ENCODE measurements at regions not wholly inside any gene's neighbourhood (a gene's known extent, or its start where the extent isn't known, plus 50 kb on each side); places are given as distances from the start of the nearest gene placed in this dataset.

DNA sequence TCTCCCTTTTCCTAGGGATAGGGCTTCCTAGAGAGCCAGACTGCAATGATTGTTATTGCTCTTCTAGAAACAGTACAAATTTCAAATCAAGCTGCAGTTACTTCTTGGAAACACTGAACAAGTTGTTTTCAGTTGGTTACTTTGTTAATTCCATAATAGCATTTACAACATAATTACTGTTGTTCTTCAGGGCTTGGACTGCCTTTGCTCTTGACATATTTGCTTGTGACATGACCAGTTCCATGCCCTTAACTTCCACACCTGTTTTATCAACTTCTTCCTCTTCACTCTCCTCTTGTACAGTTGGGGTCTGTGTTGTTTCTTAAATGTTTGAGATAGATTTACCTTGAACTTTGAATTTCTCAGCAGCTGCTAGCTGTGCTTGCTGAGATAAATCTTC lies 104.4 kb downstream of the SEC23IP start:
- no peaks in the 10 kb centered on the region for H3K36me3 ChIP-seq (ENCODE audit: insufficient read depth, low read length)
- H3K9me3 ChIP-seq (ENCODE audit: control insufficient read depth, insufficient read depth, low read length) = no peaks in the 10 kb centered on the region
- H3K9ac ChIP-seq (ENCODE audit: low read depth, low read length) = no peak overlapping the region
- H3K4me1 ChIP-seq (ENCODE audit: insufficient read depth, low read length) = no peaks in the 10 kb centered on the region

DNA sequence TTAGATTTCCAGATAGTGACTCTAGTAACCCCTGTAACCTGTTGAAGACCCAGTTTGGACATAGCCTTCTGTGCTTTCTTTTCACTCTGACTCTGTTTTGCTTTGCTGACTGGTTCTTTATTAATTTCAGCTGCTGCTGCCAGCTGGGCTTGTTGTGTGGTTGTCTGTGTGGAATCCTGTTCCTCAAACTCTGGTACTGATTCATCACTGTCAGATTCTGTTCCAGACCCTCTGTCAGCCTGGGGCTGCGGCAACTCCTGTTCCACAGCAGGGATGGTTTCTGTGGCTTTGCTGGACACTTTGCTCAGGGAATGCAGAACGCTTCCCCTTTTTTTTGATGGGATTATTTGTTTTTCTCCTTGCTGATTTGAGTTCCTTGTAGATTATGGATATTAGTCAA lies 104.9 kb downstream of the SEC23IP start:
- Histone ChIP-seq H3K4me1 (ENCODE audit: insufficient read depth, low read length) (no peaks in the 10 kb centered on the region), H3K9ac (ENCODE audit: low read depth, low read length) (no peak overlapping the region), H3K9me3 (ENCODE audit: control insufficient read depth, insufficient read depth, low read length) (no peaks in the 10 kb centered on the region), H3K36me3 (ENCODE audit: insufficient read depth, low read length) (no peaks in the 10 kb centered on the region)

DNA sequence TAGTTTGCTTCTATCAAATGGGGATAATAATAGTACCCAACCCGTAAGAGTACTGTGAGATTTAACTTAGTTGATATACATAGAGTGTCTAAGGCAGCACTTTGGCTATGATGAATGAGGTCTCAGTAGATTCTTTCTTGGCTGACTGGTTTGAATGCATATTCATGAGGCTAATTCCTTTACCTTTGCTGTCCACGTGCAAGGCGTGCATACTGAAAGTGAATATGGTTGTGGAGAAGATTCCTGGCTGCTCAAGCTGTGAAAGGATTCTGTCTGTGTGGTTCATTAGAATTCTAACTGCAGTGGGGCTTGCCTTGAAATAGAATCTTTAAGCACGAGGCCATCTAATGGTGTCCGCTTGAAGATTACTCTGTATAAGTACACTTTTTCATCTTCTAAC lies 110.3 kb downstream of the SEC23IP start:
- Histone ChIP-seq H3K36me3 (ENCODE audit: insufficient read depth, low read length) (no peaks in the 10 kb centered on the region), H3K4me1 (ENCODE audit: insufficient read depth, low read length) (no peaks in the 10 kb centered on the region), H3K9ac (ENCODE audit: low read depth, low read length) (no peak overlapping the region), H3K9me3 (ENCODE audit: control insufficient read depth, insufficient read depth, low read length) (no peaks in the 10 kb centered on the region)

DNA sequence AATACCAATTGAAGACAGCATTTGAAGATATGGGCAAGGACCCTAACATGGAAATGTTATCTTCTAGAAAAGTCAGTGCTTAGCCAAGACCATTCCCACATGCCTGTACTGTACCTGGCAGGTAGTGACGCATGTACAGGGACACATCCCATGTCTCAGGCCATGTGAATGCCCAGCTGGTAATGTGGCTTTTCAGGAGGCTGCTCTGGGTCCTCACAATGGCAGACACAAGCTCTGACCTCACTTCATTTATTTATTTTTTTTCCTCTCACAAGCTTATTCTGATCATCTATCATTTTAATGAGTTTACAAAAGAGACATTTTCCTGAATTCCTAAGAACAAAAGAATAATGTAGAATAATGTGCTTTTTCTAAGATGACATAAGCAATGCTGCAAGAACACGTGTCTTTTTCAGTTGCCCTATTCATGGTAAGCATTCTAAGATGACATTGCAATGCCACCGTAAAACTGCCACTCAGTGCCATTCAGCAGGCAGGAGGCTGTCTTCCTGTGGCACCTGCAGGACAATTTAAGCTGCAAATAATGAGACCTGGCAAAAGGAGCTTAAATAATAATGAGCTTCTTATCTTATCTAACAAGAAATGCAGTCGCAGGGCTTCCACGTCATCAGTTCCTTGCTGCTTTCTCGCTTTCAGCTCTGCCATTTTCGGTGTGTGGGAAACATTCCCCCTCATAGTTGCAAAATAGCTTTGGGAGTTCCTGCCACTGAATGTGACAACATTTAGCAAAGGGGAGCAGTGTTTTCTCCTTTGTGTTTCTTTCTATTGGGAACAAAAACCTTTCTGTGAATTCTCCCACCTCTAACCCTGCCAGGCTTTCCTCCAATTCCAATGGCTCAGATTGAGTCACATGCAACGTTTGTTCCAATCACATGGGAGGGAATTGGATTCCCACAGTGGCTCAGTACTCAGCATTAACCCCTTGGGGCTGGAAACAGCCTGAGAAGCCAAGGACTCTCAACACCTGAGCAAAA lies 113.0 kb downstream of the SEC23IP start:
- Histone ChIP-seq H3K9me3 (ENCODE audit: control insufficient read depth, insufficient read depth, low read length) (no peaks in the 10 kb centered on the region), H3K9ac (ENCODE audit: low read depth, low read length) (no peak overlapping the region), H3K4me1 (ENCODE audit: insufficient read depth, low read length) (no peaks in the 10 kb centered on the region), H3K36me3 (ENCODE audit: insufficient read depth, low read length) (no peaks in the 10 kb centered on the region)

GRCh38 chr10:120007261-120007660 lies 114.7 kb downstream of the SEC23IP start:
- Histone ChIP-seq H3K36me3 (ENCODE audit: insufficient read depth, low read length) (no peaks in the 10 kb centered on the region), H3K4me1 (ENCODE audit: insufficient read depth, low read length) (no peaks in the 10 kb centered on the region), H3K9me3 (ENCODE audit: control insufficient read depth, insufficient read depth, low read length) (no peaks in the 10 kb centered on the region), H3K9ac (ENCODE audit: low read depth, low read length) (no peak overlapping the region)

DNA sequence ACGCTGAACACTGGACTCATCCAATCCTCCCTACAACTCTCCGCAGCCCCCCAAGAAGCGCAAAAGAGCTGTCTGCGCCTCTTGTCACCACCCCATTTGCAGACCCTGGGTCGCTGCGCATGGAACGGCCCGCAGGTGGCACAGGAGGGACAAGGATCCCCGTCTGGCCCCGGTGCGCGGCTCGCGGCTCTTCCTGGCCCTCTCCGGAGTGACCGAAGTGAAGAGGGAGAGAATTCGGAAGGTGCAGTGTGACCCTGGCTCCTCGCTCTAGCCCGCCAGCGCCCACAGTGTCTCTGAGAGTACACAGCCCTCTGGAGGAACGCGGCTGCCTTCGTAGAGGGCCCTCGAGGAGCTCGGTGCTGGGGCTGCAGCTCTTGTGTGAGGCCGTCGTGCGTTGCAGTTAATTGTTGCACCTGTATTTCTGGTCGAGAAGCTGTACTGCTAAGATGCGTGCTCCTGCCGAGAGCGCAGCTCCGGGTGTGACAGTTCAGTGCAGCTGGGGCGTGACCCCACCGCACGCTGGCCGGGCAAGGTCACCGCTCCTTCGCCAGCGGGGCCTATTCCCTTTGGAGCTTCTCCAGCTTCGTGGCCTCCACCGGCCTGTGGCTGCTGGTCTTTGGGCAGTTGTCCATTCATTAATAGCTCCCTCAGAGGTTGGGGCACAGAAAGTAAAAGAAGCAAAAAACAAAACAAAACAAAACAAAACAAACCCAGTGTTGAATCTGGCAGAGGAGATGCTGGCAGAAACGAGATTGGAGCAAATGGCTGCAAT lies 119.0 kb downstream of the SEC23IP start:
- Histone ChIP-seq H3K4me1 (ENCODE audit: insufficient read depth, low read length) (no peaks in the 10 kb centered on the region), H3K9me3 (ENCODE audit: control insufficient read depth, insufficient read depth, low read length) (no peaks in the 10 kb centered on the region), H3K36me3 (ENCODE audit: insufficient read depth, low read length) (no peaks in the 10 kb centered on the region), H3K9ac (ENCODE audit: low read depth, low read length) (peak overlapping the region; percentile 1; the same call in 1 of the 2 replicates)

DNA sequence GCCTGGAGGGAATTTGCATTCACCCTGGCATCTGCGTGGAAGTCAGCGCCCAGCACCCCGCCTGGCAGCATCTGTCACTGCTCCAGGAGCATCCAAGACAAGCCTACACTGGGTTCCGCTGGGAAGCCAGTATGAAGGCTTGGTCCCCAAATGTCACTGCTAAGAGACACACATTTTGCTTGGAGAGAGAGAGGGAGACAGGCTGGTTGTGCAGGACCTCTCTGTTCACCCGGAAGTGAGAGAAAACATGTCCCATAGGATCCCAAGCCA lies 119.5 kb downstream of the SEC23IP start:
- no peaks in the 10 kb centered on the region for H3K4me1 ChIP-seq (ENCODE audit: insufficient read depth, low read length)
- H3K9ac ChIP-seq (ENCODE audit: low read depth, low read length) = no peak overlapping the region
- no peaks in the 10 kb centered on the region for H3K36me3 ChIP-seq (ENCODE audit: insufficient read depth, low read length)
- H3K9me3 ChIP-seq (ENCODE audit: control insufficient read depth, insufficient read depth, low read length) = no peaks in the 10 kb centered on the region

- H3K9ac ChIP-seq (ENCODE audit: low read depth, low read length) = no peak overlapping the region
- no peaks in the 10 kb centered on the region for H3K9me3 ChIP-seq (ENCODE audit: control insufficient read depth, insufficient read depth, low read length)
- no peaks in the 10 kb centered on the region for H3K4me1 ChIP-seq (ENCODE audit: insufficient read depth, low read length)
- no peaks in the 10 kb centered on the region for H3K36me3 ChIP-seq (ENCODE audit: insufficient read depth, low read length)
These were observed 120.0 kb downstream of the SEC23IP start for GRCh38 chr10:120012566-120012965.

GRCh38 chr10:120014031-120014430 lies 121.5 kb downstream of the SEC23IP start:
- H3K9ac ChIP-seq (ENCODE audit: low read depth, low read length) = no peak overlapping the region
- no peaks in the 10 kb centered on the region for H3K9me3 ChIP-seq (ENCODE audit: control insufficient read depth, insufficient read depth, low read length)
- H3K4me1 ChIP-seq (ENCODE audit: insufficient read depth, low read length) = no peaks in the 10 kb centered on the region
- no peaks in the 10 kb centered on the region for H3K36me3 ChIP-seq (ENCODE audit: insufficient read depth, low read length)

GRCh38 chr10:120015064-120015463 lies 122.5 kb downstream of the SEC23IP start:
- H3K9ac ChIP-seq (ENCODE audit: low read depth, low read length) = no peak overlapping the region
- H3K9me3 ChIP-seq (ENCODE audit: control insufficient read depth, insufficient read depth, low read length) = no peaks in the 10 kb centered on the region
- H3K36me3 ChIP-seq (ENCODE audit: insufficient read depth, low read length) = no peaks in the 10 kb centered on the region
- H3K4me1 ChIP-seq (ENCODE audit: insufficient read depth, low read length) = no peaks in the 10 kb centered on the region

DNA sequence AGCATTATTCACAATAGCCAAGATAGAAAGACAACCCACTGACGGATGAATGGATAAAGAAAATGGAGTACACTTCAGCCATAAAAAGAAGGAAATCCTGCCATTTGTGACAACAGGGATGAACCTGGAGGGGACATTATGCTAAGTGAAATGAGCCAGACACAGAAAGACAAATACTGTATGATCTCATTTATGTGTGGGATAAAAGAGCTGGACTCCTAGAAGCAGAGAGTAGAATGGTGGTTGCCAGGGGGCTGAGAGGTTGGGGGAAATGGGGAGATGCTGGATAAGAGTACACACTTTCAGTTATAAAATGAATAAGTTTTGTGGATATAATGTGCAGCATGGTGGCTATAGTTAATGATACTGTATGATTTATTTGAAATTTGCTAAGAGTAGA lies 124.4 kb downstream of the SEC23IP start:
- no peaks in the 10 kb centered on the region for H3K36me3 ChIP-seq (ENCODE audit: insufficient read depth, low read length)
- H3K4me1 ChIP-seq (ENCODE audit: insufficient read depth, low read length) = no peaks in the 10 kb centered on the region
- no peak overlapping the region for H3K9ac ChIP-seq (ENCODE audit: low read depth, low read length)
- H3K9me3 ChIP-seq (ENCODE audit: control insufficient read depth, insufficient read depth, low read length) = no peaks in the 10 kb centered on the region

DNA sequence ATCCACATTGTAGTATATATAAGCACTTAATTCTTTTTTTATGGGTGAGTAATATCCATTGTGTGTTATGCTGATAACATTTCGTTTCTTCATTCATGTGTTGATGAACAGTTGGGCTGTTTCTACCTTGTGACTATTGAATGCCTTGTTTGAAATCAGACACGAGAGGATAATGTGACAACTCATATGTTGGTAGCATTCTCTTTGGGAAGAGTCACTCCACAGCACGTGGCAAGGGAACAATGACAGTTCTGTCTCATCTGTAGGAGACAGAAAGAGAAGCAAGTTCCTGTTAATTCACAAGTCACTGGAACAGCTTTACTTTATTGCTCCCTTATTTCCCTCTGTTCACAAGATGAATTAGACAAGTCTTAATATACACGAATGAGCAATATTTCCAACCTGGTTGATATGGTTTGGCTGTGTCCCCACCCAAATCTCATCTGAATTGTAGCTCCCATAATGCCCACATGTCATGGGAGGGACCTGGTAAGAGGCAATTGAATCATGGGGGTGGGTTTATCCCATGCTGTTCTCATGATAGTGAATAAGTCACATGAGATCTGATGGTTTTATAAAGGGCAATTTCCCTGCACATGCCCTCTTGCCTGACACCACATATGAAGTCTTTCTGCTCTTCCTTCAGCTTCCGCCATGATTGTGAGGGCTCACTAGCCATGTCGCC lies 125.3 kb downstream of the SEC23IP start:
- H3K9me3 ChIP-seq (ENCODE audit: control insufficient read depth, insufficient read depth, low read length) = no peaks in the 10 kb centered on the region
- no peaks in the 10 kb centered on the region for H3K36me3 ChIP-seq (ENCODE audit: insufficient read depth, low read length)
- no peak overlapping the region for H3K9ac ChIP-seq (ENCODE audit: low read depth, low read length)
- no peaks in the 10 kb centered on the region for H3K4me1 ChIP-seq (ENCODE audit: insufficient read depth, low read length)

DNA sequence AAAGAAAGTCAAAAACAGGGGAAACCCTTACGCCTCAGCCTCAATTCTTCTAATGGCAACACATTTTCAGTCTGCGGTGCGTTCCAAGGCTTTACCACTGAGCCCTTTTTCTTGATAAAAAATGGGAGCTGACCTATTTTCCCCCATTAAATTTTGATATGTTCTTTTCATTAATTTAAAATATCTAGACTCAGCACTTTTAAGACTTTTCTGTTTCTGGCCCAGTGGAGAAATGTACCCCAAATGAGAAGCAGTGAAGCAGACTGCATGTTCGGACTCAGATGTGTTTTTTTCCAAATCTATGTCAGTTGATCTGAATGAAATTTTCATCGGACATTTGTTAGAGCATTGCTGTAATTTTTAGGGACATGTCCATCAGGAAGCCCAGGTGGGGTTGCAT lies 126.2 kb downstream of the SEC23IP start:
- no peaks in the 10 kb centered on the region for H3K4me1 ChIP-seq (ENCODE audit: insufficient read depth, low read length)
- H3K9ac ChIP-seq (ENCODE audit: low read depth, low read length) = no peak overlapping the region
- H3K36me3 ChIP-seq (ENCODE audit: insufficient read depth, low read length) = no peaks in the 10 kb centered on the region
- H3K9me3 ChIP-seq (ENCODE audit: control insufficient read depth, insufficient read depth, low read length) = no peaks in the 10 kb centered on the region

DNA sequence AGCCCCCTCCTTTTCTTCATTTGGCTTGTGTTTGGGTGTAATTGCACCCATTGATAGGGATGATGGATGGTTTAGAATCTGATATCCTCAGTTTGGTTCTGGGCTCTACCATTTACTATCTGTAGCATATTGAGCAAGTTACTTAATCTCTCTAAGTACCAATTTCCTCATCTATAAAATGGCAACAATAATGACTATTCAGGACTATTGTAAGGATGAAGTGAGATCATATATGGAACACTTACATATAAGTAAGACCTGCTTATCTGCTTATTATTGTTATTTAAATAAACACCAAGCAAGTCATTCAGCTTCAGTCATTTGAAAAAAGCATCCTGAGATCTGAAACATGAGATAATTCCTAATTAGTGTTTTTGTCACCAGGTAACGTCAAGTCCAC lies 127.0 kb downstream of the SEC23IP start:
- Histone ChIP-seq H3K4me1 (ENCODE audit: insufficient read depth, low read length) (no peaks in the 10 kb centered on the region), H3K9ac (ENCODE audit: low read depth, low read length) (no peak overlapping the region), H3K36me3 (ENCODE audit: insufficient read depth, low read length) (no peaks in the 10 kb centered on the region), H3K9me3 (ENCODE audit: control insufficient read depth, insufficient read depth, low read length) (no peaks in the 10 kb centered on the region)

All from ES-I3 (cell line).